NCI-H226 (cell line): ENCODE measurements at regions not wholly inside any gene's neighbourhood (a gene's known extent, or its start where the extent isn't known, plus 50 kb on each side); places are given as distances from the start of the nearest gene placed in this dataset.
"Not testable (repeated sequence)": the region's sequence is repeated elsewhere in the genome, so short reads cannot be mapped to it uniquely, and the experiment has no call there.

ENCODE experiments used
- DNase-seq: peaks from one replicate; pipeline ENCODE4 v3.0.0-alpha.2; 2015

DNA sequence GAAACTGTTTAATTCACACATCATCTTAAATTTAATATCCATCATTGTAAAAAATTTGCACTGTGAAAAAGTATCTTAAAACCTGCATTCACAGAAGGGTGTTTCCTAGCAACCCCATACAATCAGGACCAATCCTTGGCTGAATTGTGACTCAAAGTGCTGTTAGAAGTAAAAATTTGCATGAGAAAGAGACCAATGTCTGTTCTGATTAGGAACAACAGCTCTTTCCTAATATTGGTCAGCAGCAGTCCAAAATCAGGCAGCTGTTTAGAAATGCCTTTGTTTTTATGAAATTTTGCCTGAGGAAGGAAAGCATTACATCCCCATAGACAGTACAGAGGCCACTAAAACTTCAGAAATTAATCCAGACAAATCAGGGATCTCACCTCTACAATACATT lies 987.0 kb downstream of the HACE1 start:
- DNase-seq = no peak

DNA sequence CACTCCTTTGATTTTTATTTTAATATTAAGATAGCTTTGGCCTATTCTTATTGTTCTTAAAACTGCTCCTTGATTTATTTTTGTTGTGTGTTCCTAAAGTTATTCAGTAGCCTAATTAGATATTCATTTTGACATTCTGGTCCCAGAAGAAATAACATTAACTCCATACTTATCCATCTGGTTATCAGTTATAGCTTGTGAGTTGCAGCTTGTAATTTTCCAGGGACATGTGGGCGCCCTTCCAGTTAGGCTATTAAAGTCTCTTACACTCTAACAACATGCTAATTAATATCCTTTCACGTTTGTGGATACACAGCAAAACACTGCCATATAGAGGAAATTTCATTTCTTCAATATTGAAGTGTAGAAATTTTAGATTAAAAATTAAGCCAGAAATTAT lies 987.5 kb downstream of the HACE1 start:
- no peak for DNase-seq

- no peak for DNase-seq
Measured at GRCh38 chr6:103870970-103871369, 988.7 kb downstream of the HACE1 start.

DNA sequence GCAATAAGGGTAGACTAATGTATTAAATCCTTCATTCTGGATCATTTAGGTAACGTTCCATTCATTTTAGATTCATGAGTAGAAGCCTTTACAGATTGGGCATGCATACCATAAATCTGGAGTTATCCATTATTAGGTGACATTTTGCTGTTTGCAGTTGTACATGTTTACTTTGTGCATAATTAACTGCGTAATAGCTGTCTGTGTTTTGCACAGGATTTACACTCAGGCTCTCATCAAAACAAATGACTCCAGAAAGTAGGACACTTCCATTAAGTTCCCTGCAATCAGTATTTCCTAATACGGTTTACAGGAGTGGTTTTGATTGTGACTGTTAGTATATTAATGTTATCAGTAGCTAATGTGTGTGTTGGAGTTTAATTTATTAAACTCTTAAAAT lies 997.4 kb downstream of the HACE1 start:
- DNase-seq = no peak

- DNase-seq = no peak
Measured at GRCh38 chr6:103858003-103858402, 1001.7 kb downstream of the HACE1 start.

DNA sequence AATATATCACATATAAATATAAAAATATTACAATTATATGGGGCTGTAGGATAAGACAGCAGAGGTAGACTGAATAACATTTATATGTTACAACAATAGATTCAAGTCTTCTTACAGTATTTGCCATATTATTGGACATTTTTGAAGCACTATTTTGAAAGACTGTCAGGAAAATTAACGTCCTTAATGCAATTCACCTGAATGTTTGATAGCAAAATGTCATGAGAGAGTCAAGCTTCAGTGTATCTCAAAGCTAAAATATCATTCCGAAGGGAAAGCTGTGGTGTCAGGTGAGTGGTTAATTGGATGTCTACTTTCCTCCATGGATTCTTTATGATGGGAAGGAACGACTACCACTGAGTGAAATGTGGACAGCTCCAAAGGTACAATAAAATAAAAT lies 1004.0 kb downstream of the HACE1 start:
- no peak for DNase-seq

GRCh38 chr6:103854059-103854458 lies 1005.7 kb downstream of the HACE1 start:
- DNase-seq = no peak

GRCh38 chr6:103838457-103838856 lies 1021.3 kb downstream of the HACE1 start:
- no peak for DNase-seq

DNA sequence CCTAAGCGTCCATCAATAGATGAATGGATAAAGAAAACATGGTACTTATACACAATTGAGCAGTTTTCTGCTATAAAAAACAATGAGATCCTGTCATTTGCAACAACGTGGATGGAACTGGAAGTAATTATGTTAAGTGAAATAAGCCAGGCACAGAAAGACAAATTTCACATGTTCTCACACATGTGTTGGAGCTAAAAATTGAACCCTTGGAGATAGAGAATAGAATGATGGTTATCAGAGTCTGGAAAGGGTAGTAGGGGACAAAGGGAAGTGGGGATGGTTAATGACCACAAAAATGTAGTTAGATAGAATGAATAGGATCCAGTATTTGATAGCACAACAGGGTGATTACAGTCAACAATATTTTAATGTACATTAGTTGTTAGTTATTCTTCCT lies 1033.5 kb downstream of the HACE1 start:
- no peak for DNase-seq

DNA sequence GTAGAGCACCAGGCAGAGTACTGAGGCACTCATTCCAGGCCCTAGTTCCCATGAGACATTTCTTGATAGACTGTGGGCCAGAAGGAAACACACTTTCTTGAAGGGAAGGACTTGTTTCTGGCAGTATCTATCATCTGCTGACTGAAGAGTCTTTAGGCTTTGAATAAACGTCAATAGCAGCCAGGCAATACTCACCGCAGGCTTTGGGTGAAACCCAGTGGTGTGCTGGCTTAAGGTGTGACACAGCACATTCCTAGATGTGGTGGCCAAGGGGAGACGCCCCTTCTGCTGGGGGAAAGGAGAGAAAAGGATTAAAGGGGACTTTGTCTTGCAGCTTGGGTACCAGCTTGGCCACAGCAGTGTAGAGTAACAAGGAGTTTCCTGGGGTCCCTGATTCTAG lies 1039.6 kb downstream of the HACE1 start:
- no peak for DNase-seq

DNA sequence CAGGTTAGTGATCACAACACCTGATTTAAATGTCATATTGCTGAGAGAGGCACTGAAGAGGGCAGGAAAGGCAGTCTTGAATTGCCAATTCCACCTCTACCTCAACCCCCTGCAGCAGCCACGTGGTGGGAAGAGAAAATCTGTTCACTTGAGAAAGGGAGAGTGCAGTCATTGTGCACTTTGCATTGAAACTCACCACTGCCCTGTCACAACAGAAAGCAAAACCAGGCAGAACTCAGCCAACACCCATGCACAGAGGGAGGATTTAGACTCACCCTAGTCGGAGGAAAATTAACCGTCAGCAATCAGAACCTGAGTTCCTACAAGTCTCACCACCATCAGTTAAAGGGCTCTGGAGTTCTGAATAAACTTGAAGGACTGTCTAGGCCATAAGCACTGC lies 1040.2 kb downstream of the HACE1 start:
- no peak for DNase-seq

DNA sequence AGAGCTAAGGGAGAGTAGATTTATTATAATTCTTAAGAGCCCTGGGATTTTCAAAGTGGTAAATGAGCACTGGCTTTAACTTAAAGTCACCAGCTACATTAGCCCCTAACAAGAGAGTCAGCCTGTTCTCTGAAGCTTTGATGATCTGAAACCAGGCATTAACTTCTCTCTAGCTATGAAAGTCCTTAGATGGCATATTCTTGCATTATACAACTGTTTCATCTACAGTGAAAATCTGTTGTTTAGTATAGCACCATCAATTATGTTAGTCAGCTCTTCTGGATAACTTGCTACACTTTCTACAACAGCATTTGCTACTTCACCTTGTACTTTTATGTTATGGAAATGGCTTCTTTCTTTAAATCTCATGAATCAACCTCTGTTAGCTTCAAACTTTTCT lies 1046.7 kb downstream of the HACE1 start:
- DNase-seq = no peak

- DNase-seq = not testable (repeated sequence)
Measured at GRCh38 chr6:103801901-103802479, 1057.7 kb downstream of the HACE1 start.

GRCh38 chr6:103799971-103800670 lies 1059.6 kb downstream of the HACE1 start:
- DNase-seq = no peak

GRCh38 chr6:103798166-103798565 lies 1061.6 kb downstream of the HACE1 start:
- DNase-seq = no peak

DNA sequence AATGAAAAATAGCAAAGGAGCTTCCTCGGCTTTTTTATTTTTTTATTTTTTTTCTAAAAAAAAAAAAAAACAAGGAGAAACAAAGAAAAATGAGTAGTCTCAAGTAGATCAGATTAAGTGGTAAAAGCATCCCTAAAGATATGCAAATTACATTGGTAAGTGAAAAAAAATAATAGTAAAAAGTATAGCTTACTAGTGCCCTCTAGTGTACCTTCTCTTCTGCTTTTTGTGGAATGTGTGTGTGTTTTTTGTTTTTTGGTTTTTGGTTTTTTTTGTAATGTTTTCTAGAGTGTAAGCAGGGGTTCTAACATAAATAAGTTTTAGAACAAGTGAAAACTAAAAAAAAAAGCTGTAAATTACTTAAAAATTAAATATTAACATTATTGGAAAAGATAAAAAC lies 1062.0 kb downstream of the HACE1 start:
- no peak for DNase-seq

DNA sequence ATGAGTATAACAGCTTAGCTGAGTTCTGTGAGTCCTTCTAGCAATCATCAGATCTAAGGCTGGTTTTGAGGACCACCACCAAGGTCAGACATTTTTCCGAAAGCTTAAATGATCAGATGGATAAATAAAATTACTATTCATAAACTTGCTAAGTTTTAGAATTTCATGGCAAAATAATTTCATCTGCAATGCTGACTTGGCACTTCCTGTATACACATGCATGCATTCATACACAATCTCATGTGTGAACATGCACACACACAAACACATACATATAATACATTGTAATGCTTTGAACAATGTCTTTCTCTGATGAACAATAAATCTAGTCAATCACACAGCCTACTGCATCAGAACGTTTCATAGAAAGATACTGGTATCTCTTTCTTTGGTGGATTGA lies 1068.3 kb downstream of the HACE1 start:
- DNase-seq = no peak

- peak; percentile 41 for DNase-seq
Measured at GRCh38 chr6:103784117-103784516, 1075.6 kb downstream of the HACE1 start.

DNA sequence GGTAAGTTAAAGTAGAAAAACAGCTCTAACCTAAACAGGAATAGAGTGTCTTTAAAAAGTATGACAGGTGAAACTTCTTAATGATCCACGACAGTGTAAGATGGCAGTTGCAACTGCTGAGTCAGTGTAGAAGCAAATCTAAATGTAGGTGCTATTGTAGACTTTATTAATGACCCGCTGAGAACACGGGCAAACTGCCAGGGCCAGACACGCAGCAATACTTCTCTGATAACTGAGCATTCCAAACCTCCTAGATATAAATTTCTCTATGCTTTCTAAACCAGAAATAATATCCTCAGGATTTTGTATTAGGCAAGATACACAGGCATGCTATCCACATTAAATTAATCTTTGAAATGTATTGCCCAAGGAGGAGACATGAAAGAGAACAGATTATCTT lies 1076.4 kb downstream of the HACE1 start:
- DNase-seq = peak; percentile 72

- DNase-seq = no peak
Measured at GRCh38 chr6:103769431-103769830, 1090.3 kb downstream of the HACE1 start.

GRCh38 chr6:103750603-103751002 lies 1109.1 kb downstream of the HACE1 start:
- no peak for DNase-seq

GRCh38 chr6:103734016-103734415 lies 1125.7 kb downstream of the HACE1 start:
- DNase-seq = no peak

- DNase-seq = no peak
Measured at GRCh38 chr6:103729658-103730057, 1130.1 kb downstream of the HACE1 start.

DNA sequence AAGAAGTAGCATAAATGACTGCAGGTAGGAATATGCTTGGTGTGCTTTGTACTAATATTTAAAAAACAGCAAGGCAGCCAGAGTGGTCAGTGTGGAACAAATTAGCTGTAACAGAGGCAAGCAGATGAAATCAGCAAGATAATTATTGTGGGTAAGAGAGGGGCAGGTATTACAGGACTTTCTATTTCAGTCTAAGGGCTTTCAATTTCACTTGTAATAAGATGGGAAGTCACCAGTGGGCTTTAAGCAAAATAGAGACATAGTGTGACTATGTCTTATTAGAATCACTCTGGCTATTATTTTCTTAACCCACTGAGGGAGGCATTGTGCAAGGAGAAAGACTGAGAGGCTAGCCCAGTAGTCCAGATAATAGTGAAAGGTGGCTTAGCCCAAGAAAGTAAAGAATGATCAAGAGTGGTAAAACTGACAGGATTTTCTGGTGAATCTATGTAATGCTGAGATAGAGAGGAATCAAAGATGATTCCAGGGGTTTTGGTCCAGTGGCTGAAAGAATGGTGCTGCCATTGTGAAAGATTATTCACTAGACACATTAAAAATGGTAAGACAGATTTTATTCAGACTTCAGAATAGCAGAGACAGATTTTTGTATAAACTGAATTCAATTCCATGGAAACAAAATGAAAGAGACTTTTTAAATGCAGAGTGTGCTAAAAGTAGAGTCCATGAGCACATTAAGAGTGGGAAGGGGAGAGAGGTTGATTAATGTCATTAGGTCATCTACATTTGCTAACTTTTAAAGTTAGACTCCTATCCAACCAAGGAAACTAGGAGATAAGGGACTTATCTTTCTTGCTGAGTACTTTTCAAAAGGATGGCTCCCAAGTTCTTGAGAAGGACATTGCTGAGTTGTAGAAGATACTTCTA lies 1136.0 kb downstream of the HACE1 start:
- no peak for DNase-seq
